Suprapubic skin (tissue), 4 donors: ENCODE measurements at regions not wholly inside any gene's neighbourhood (a gene's known extent, or its start where the extent isn't known, plus 50 kb on each side); places are given as distances from the start of the nearest gene placed in this dataset.
"Not testable (repeated sequence)": the region's sequence is repeated elsewhere in the genome, so short reads cannot be mapped to it uniquely, and the experiment has no call there.

Source experiments
- DNase-seq, 2 donors: peaks; one replicate each; pipeline ENCODE4 v3.0.0-alpha.2; 2019; ENCODE audit warnings: low spot score in 2 of 2
- H3K27ac ChIP-seq: fragments of 200-600 bp; sonication (generic); one replicate; pipeline ENCODE4 v1.5.1; 2019
- H3K27me3 ChIP-seq: fragments of 200-600 bp; sonication (generic); one replicate; pipeline ENCODE4 v1.5.1; 2019
- H3K36me3 ChIP-seq: fragments of 200-600 bp; sonication (generic); one replicate; pipeline ENCODE4 v1.5.1; 2019
- H3K4me1 ChIP-seq: fragments of 200-600 bp; sonication (generic); one replicate; pipeline ENCODE4 v1.5.1; 2019
- H3K4me3 ChIP-seq: fragments of 200-600 bp; sonication (generic); one replicate; pipeline ENCODE4 v1.5.1; 2019; ENCODE audit warnings: mild to moderate bottlenecking
- H3K9me3 ChIP-seq: fragments of 200-600 bp; sonication (generic); one replicate; pipeline ENCODE4 v1.5.1; 2019
- CTCF ChIP-seq, 2 donors: fragments of 200-600 bp in 1 of 2; fragments of 450-650 bp in 1 of 2; sonication (generic) in 1 of 2; IDR thresholded peaks; one replicate each; pipeline ENCODE4 v1.5.1; 2016 to 2019; ENCODE audit warnings: antibody characterized with exemption in 2 of 2, mild to moderate bottlenecking in 1 of 2, moderate library complexity in 1 of 2
- EP300 ChIP-seq: sonication (generic); formaldehyde crosslinking; IDR thresholded peaks from one replicate; pipeline ENCODE4 v1.6.1; 2017; ENCODE audit warnings: antibody characterized with exemption
- POLR2A ChIP-seq, 2 donors: fragments of 450-650 bp; IDR thresholded peaks; one replicate each; pipeline ENCODE4 v1.6.1; 2017; ENCODE audit warnings: antibody characterized with exemption in 2 of 2, mild to moderate bottlenecking in 2 of 2, moderate library complexity in 2 of 2
- POLR2AphosphoS5 ChIP-seq, 3 donors: sonication (generic); formaldehyde crosslinking; IDR thresholded peaks; one replicate each; pipeline ENCODE4 v1.6.1; 2017; ENCODE audit warnings: antibody characterized with exemption in 3 of 3
- WGBS: methylation state at CpG from one replicate; pipeline ENCODE4 v1.1.5; 2018; 5-methylcytosine and 5-hydroxymethylcytosine counted together

- Histone ChIP-seq H3K9me3 (no peaks in the 10 kb centered on the region), H3K27ac (no peak overlapping the region), H3K4me3 (no peak overlapping the region), H3K36me3 (no peaks in the 10 kb centered on the region), H3K27me3 (no peaks in the 10 kb centered on the region), H3K4me1 (no peaks in the 10 kb centered on the region)
- no peak for TF ChIP-seq CTCF (IDR thresholded peaks at IDR 0.05)
- TF ChIP-seq POLR2A (IDR thresholded peaks at IDR 0.05), result no peak
- TF ChIP-seq EP300, result no peak
- no peak for TF ChIP-seq POLR2AphosphoS5 (IDR thresholded peaks at IDR 0.05)
- DNase-seq, result no peak
These were observed 163.8 kb downstream of the MMUT start for GRCh38 chr6:49299279-49299678.

- DNase-seq, result no peak
- Histone ChIP-seq H3K4me3 (no peak overlapping the region), H3K4me1 (no peaks in the 10 kb centered on the region), H3K27ac (no peak overlapping the region), H3K36me3 (no peaks in the 10 kb centered on the region), H3K9me3 (no peaks in the 10 kb centered on the region), H3K27me3 (no peaks in the 10 kb centered on the region)
- TF ChIP-seq POLR2AphosphoS5 (IDR thresholded peaks at IDR 0.05), result no peak
- TF ChIP-seq POLR2A (IDR thresholded peaks at IDR 0.05), result no peak
- TF ChIP-seq EP300, result no peak
- TF ChIP-seq CTCF (IDR thresholded peaks at IDR 0.05), result no peak
- WGBS, result 41% methylated on average over 1 of the region's 1 CpG
These were observed 178.9 kb downstream of the MMUT start for GRCh38 chr6:49284180-49284579.

- H3K9me3 ChIP-seq, H3K36me3 ChIP-seq, H3K27me3 ChIP-seq, H3K27ac ChIP-seq, H3K4me1 ChIP-seq, H3K4me3 ChIP-seq, DNase-seq: not testable (repeated sequence)
- 81% methylated on average over 10 of the region's 27 CpGs for WGBS
These were observed 188.0 kb downstream of the MMUT start for GRCh38 chr6:49274809-49275769.

GRCh38 chr6:49269190-49269589 lies 193.9 kb downstream of the MMUT start:
- 37% methylated on average over 2 of the region's 2 CpGs for WGBS
- H3K36me3 ChIP-seq, result no peaks in the 10 kb centered on the region
- H3K27me3 ChIP-seq, result no peaks in the 10 kb centered on the region
- no peak for DNase-seq
- no peak overlapping the region for H3K27ac ChIP-seq
- TF ChIP-seq POLR2A (IDR thresholded peaks at IDR 0.05), result no peak
- H3K4me1 ChIP-seq, result no peaks in the 10 kb centered on the region
- no peak overlapping the region for H3K4me3 ChIP-seq
- H3K9me3 ChIP-seq, result no peaks in the 10 kb centered on the region

GRCh38 chr6:49264909-49265308 lies 198.1 kb downstream of the MMUT start:
- Histone ChIP-seq H3K4me1 (no peaks in the 10 kb centered on the region), H3K9me3 (no peaks in the 10 kb centered on the region), H3K27me3 (no peaks in the 10 kb centered on the region), H3K36me3 (no peaks in the 10 kb centered on the region), H3K4me3 (no peak overlapping the region), H3K27ac (no peak overlapping the region)
- 52% methylated on average over 6 of the region's 8 CpGs for WGBS
- no peak for DNase-seq
- no peak for TF ChIP-seq EP300
- TF ChIP-seq CTCF (IDR thresholded peaks at IDR 0.05), result no peak
- TF ChIP-seq POLR2A (IDR thresholded peaks at IDR 0.05), result no peak
- TF ChIP-seq POLR2AphosphoS5 (IDR thresholded peaks at IDR 0.05), result no peak

- TF ChIP-seq POLR2A (IDR thresholded peaks at IDR 0.05) (no peak), POLR2AphosphoS5 (IDR thresholded peaks at IDR 0.05) (no peak), CTCF (IDR thresholded peaks at IDR 0.05) (no peak), EP300 (no peak)
- H3K27me3 ChIP-seq, result no peaks in the 10 kb centered on the region
- H3K9me3 ChIP-seq, result no peaks in the 10 kb centered on the region
- H3K36me3 ChIP-seq, result no peaks in the 10 kb centered on the region
- DNase-seq, result no peak
- no peak overlapping the region for H3K27ac ChIP-seq
- H3K4me3 ChIP-seq, result no peak overlapping the region
- WGBS, result 77% methylated on average over 5 of the region's 7 CpGs
- no peaks in the 10 kb centered on the region for H3K4me1 ChIP-seq
These were observed 198.6 kb downstream of the MMUT start for GRCh38 chr6:49264496-49264895.
